ENCODE measurements at regions not wholly inside any gene's neighbourhood (a gene's known extent, or its start where the extent isn't known, plus 50 kb on each side); places are given as distances from the start of the nearest gene placed in this dataset.

- no peaks in the 10 kb centered on the region for H3K4me1 Mint-ChIP-seq (ENCODE audit: insufficient read depth, unreplicated experiment)
- ChIA-PET CTCF (no interaction called here), POLR2A (no interaction called here)
- intact Hi-C loops (cut with micrococcal nuclease) = no loop called here
- no peaks in the 10 kb centered on the region for H3K27me3 Mint-ChIP-seq (ENCODE audit: insufficient read depth, unreplicated experiment)
- BruUV-seq (replicated peaks) = no TSS peak
- no peak overlapping the region for H3K4me3 Mint-ChIP-seq (ENCODE audit: unreplicated experiment)
- H3K36me3 Mint-ChIP-seq (ENCODE audit: insufficient read depth, unreplicated experiment) = no peaks in the 10 kb centered on the region
- peaks cover 28% of the 10 kb centered on the region for H3K9me3 Mint-ChIP-seq (ENCODE audit: unreplicated experiment)
- no peak for TF ChIP-seq CTCF (IDR thresholded peaks at IDR 0.05; ENCODE audit: unreplicated experiment)
- DNase-seq (ENCODE audit: unreplicated experiment) = no peak
- no peak overlapping the region for H3K27ac Mint-ChIP-seq (ENCODE audit: low read depth, unreplicated experiment)
These were observed 1321.5 kb downstream of the UQCRFS1 start for GRCh38 chr19:27891411-27891810.

- Mint-ChIP-seq H3K27ac (ENCODE audit: low read depth, unreplicated experiment) (no peak overlapping the region), H3K4me1 (ENCODE audit: insufficient read depth, unreplicated experiment) (no peaks in the 10 kb centered on the region), H3K36me3 (ENCODE audit: insufficient read depth, unreplicated experiment) (no peaks in the 10 kb centered on the region), H3K27me3 (ENCODE audit: insufficient read depth, unreplicated experiment) (no peaks in the 10 kb centered on the region), H3K9me3 (ENCODE audit: unreplicated experiment) (peaks cover 25% of the 10 kb centered on the region), H3K4me3 (ENCODE audit: unreplicated experiment) (no peak overlapping the region)
- intact Hi-C loops (cut with micrococcal nuclease) = no loop called here
- TF ChIP-seq CTCF (IDR thresholded peaks at IDR 0.05; ENCODE audit: unreplicated experiment) = no peak
- CTCF ChIA-PET = no interaction called here
- no peak for DNase-seq (ENCODE audit: unreplicated experiment)
- POLR2A ChIA-PET = no interaction called here
- no TSS peak for BruUV-seq (replicated peaks)
These were observed 1322.3 kb downstream of the UQCRFS1 start for GRCh38 chr19:27890696-27891095.

GRCh38 chr19:27890206-27890605 is 1322.7 kb downstream of the UQCRFS1 start:
- no peaks in the 10 kb centered on the region for H3K27me3 Mint-ChIP-seq (ENCODE audit: insufficient read depth, unreplicated experiment)
- H3K9me3 Mint-ChIP-seq (ENCODE audit: unreplicated experiment) = peaks cover 27% of the 10 kb centered on the region

GRCh38 chr19:27889156-27889555 is 1323.8 kb downstream of the UQCRFS1 start:
- no peak for DNase-seq (ENCODE audit: unreplicated experiment)
- Mint-ChIP-seq H3K27ac (ENCODE audit: low read depth, unreplicated experiment) (no peak overlapping the region), H3K9me3 (ENCODE audit: unreplicated experiment) (peaks cover 26% of the 10 kb centered on the region), H3K4me3 (ENCODE audit: unreplicated experiment) (no peak overlapping the region), H3K4me1 (ENCODE audit: insufficient read depth, unreplicated experiment) (no peaks in the 10 kb centered on the region), H3K27me3 (ENCODE audit: insufficient read depth, unreplicated experiment) (no peaks in the 10 kb centered on the region), H3K36me3 (ENCODE audit: insufficient read depth, unreplicated experiment) (no peaks in the 10 kb centered on the region)
- CTCF ChIA-PET = no interaction called here
- intact Hi-C loops (cut with micrococcal nuclease) = no loop called here
- BruUV-seq (replicated peaks) = no TSS peak
- TF ChIP-seq CTCF (IDR thresholded peaks at IDR 0.05; ENCODE audit: unreplicated experiment) = no peak
- POLR2A ChIA-PET = no interaction called here

More at GRCh38 chr19:27890206-27890605, 1322.7 kb downstream of the UQCRFS1 start:
- no peak for DNase-seq (ENCODE audit: unreplicated experiment)
- BruUV-seq (replicated peaks) = no TSS peak
- H3K4me1 Mint-ChIP-seq (ENCODE audit: insufficient read depth, unreplicated experiment) = no peaks in the 10 kb centered on the region
- H3K27ac Mint-ChIP-seq (ENCODE audit: low read depth, unreplicated experiment) = no peak overlapping the region
- no peaks in the 10 kb centered on the region for H3K36me3 Mint-ChIP-seq (ENCODE audit: insufficient read depth, unreplicated experiment)
- no peak overlapping the region for H3K4me3 Mint-ChIP-seq (ENCODE audit: unreplicated experiment)
- TF ChIP-seq CTCF (IDR thresholded peaks at IDR 0.05; ENCODE audit: unreplicated experiment) = no peak
- ChIA-PET POLR2A (no interaction called here), CTCF (no interaction called here)
- intact Hi-C loops (cut with micrococcal nuclease) = no loop called here
